DMS53 (cell line): ENCODE measurements at regions not wholly inside any gene's neighbourhood (a gene's known extent, or its start where the extent isn't known, plus 50 kb on each side); places are given as distances from the start of the nearest gene placed in this dataset.

Source experiments
- DNase-seq: peaks from one replicate; lab custom pipeline; 2025; lab: John Stamatoyannopoulos, UW

GRCh38 chr2:12828980-12829379, 112.2 kb downstream of the TRIB2 start:
- no peak for DNase-seq

- DNase-seq = no peak
These were observed 114.3 kb downstream of the TRIB2 start for GRCh38 chr2:12831016-12831415.

DNA sequence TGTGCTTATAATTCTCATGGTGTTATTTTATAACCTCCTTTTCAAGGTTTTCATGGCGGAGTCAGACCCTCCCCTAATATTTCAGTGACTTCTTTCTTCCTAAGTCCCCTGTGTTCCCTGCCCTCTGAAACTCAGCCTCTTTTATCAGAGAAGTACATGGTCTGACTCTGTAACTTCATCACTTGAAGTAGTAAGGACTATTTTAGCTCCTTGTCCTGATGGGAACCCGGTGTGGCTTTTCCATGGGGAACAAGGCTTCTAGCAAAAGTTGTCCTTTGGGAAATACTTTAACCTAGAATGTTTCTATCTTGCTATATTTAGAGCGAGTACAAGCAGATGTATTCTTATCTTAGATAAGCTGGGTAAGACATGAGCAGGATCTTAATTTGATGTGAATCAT, 117.5 kb downstream of the TRIB2 start:
- DNase-seq = no peak

DNA sequence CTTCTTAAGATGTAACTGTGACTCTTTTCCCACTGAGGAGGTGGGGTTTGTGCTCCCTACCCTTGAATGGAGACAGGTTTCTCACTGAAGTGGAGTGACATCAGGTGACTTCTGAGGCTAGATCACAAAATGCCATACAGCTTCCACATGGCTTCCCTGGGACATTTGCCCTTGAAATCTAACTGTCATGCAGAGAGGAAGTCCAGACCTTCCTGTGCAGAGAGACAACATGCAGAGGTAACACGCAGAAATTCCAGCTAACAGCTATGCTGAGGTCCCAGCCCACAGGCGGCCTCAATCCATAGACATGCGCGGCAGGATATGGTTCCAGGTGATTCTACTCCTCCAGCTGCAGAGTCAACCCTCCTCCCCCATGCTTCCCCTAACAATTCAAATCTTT, 119.0 kb downstream of the TRIB2 start:
- no peak for DNase-seq

DNA sequence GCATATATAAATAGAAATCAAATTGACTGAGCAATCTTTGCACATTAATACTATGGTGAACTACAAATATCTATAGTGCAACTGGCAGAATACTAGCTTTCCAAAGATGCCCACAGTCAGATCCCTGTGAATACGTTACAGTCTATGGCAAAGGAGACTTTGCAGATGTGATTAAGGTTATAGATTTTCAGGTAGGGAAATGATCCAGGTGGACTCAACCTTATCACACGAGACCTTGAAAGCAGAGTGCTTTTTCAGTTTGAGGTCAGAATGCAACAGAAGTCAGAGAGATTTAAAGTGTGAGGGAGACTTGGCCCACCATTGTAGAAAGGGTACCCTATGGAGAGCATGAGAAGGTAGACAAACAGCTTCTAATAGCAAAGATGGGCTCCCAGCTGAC, 122.6 kb downstream of the TRIB2 start:
- DNase-seq = no peak

- DNase-seq = no peak
These were observed 124.3 kb downstream of the TRIB2 start for GRCh38 chr2:12841021-12841420.

- no peak for DNase-seq
These were observed 126.2 kb downstream of the TRIB2 start for GRCh38 chr2:12842917-12843316.

DNA sequence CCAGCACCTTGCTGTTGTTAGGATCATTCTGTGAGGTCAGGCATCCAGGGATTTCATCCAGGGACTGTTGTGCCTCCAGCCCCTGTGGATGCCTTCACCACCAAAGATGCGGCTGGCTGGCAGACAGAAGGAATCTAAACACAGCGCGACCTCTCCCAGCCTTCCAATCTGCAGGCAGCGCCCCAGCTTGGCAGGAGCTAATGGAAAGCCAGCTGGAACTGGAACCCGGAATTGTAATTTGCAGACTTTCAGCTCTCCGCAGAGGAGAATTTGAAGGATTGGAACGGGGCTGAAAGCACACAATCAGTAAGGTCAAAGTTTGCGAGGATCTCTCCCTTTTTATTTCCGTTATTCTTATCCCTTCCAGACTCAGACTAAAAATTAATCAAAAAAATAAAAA, 127.8 kb downstream of the TRIB2 start:
- DNase-seq = no peak

- no peak for DNase-seq
These were observed 131.2 kb downstream of the TRIB2 start for GRCh38 chr2:12847694-12848575.

DNA sequence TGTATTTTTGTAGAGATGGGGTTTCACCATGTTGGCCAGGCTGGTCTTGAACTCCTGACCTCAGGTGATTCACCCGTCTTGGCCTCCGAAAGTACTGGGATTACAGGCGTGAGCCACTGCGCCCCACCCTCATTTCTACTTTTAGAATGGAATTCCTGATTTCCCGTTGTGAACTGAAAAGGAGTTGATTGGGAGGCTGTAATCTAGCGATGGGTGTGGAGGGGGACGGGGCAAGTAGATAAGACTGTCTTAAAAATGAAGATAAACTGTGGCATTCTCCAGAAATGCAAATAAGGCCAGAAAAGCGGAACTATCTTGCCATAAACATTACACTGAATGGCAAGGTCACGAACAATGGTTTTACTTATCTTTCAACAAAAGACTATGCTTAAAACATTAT, 135.4 kb downstream of the TRIB2 start:
- DNase-seq = no peak

DNA sequence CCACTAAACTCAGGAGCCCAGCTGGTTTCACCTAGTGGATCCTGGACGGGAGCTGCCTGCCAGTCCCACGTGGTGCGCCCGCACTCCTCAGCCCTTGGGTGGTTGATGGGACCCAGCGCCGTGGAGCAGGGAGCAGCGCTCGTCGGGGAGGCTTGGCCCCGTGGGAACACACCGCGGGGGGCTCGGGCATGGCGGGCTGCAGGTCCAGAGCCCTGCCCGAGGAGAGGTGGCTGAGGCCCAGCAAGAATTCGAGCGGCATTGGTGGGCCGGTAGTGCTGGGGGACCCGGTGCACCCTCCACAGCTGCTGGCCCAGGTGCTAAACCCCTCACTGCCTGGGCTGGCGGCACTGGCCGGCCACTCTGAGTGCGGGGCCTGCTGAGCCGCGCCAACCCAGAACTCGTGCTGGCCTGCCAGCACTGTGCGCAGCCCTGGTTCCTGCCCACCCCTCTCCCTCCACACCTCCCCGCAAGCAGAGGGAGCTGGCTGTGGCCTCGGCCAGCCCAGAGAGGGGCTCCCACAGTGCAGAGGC, 137.3 kb downstream of the TRIB2 start:
- no peak for DNase-seq

DNA sequence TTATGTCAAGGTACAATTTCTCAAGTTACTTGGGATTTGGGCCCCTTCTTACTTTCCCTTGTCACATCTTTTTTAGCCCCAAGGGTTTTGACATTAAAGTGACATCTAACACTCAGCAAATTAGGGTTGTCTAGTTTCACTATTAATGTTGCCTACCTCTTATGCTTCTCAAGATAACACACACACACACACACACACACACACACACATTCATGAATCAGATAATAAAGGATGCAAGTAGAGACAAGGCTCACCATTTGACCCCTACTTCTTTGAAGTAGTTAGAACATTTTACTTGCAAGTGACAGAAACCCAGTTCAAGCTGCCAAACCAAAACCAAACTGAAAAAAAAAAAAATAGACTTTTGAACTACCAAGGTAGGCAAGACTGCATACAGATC, 138.8 kb downstream of the TRIB2 start:
- DNase-seq = no peak

DNA sequence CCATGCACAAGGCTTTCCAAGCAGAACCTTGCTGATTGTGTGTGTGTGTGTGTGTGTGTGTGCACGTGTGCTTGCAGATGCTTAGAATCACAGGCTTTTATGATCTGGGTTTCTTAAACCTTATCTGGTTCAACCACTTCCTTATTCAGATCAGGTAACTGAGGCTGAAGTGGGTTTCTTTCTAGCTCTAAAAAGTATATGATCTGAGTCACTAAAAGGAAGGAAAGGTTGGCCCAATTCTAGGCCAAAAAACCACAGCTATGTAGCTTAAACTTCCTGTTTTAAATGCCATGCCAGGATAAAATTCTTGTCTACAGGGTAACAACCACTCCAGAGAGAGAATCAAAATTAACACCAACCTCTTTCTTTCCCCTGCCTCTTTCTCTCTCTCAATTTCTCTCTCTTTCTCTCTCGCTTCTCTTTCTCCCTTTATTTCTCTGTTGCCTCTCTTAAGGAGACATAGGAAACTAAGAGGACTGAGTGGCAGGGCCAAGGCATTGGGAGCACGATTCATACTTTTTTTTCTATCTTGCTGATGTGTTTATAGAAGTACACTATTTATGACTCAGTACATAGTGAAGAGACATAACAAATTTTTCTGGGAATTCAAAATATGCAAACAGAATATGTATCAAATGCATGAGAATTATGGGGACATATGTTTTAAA, 140.3 kb downstream of the TRIB2 start:
- no peak for DNase-seq

- no peak for DNase-seq
These were observed 141.2 kb downstream of the TRIB2 start for GRCh38 chr2:12857891-12858290.

DNA sequence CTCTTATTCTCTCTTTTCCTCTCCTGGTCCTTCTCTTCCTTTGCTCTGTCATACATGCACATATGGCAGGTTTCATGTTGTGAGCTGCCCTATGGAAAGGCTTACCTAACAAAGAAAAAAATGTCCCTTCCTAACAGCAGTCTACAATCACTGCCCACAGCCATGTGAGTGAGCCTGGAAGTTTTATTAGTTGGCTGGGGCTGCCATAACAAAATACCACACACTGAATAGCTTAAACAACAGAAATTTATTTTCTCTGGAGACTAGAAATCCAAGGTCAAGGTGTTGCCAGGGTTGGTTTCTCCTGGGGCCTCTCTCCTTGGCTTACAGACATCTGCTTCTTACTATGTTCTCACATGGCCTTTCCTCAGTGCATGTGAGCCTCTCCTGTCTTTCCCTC, 142.1 kb downstream of the TRIB2 start:
- DNase-seq = no peak

GRCh38 chr2:12861344-12861930, 144.7 kb downstream of the TRIB2 start:
- no peak for DNase-seq

DNA sequence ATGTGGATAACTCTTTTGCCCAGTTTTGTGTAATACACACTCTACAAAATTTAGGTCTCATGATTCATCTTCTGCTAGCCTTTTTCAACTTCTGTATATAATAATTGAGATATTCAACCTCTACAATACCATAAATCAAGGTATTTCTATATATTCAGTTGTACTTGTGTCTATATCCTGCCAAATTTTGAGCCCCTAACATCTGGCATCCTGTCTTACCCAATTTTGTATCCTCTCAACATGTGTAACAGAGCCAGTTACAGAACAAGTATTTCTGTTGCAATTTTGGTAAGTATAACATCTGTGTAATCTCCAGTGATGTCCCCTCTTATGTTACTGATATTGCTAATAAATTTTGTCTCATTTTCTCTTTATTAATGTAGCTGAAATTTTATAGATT, 145.8 kb downstream of the TRIB2 start:
- no peak for DNase-seq

GRCh38 chr2:12863937-12864336, 147.2 kb downstream of the TRIB2 start:
- DNase-seq = no peak

DNA sequence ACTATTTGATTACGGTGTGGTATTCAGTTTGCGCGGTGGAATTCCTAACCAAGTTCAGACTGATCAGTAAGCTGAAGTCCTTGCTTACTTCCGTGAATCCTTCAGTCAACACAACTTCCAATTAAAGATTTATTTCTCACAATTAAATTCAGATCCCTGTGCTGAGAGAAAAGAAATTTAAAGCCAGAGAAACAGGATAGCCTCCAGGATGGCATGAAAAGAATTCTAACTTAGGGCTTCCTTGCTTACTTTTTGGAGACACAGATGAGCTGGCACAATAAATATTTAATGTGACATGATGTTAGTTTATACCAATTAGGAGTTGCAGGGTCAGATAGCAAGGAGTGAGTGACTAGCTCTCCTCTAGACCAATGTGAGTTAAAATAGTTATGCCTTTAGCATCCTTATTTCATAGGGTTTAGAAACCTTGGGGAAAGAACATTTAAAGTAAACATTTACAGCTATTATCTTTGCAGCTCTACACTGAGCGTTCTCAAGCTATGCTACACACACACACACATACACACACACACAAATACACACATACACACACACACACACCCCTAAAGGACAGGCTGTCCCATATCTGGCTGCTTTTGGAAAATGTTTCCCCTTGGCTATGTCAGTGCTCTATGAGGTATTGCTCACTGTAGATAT, 151.0 kb downstream of the TRIB2 start:
- DNase-seq = no peak

- no peak for DNase-seq
These were observed 154.0 kb downstream of the TRIB2 start for GRCh38 chr2:12870692-12871091.

DNA sequence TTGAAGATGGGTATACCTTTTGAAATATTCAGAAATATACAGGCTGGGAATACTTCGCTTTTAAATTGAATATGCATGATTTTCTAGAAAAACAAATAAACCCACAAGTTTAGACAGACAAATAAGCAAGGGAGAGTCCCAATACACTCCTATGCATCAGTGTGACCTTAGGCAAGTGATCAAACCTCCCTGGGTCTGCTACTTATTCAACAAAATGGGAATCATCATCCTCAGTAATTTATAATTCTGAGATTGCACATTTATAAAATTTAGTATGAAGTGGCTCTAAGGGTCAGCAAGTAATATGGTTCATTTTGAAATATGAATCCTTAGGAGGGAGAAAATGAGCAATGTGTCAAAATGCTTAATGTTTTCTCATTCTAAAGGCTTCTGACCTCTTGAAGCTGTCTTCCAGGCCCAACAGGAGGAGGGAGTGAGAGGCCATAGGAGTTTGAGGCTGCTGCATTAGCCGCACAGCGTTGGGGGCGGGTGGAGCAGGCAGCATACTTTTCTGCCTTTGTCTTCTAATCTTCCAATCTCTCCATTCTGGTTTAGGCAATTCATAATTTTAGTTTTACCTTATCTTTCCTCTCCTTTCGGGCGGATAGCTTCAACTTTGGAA, 155.1 kb downstream of the TRIB2 start:
- DNase-seq = no peak

GRCh38 chr2:12877761-12878160, 161.0 kb downstream of the TRIB2 start:
- DNase-seq = no peak
